ENCODE measurements at regions not wholly inside any gene's neighbourhood (a gene's known extent, or its start where the extent isn't known, plus 50 kb on each side); places are given as distances from the start of the nearest gene placed in this dataset.

DNA sequence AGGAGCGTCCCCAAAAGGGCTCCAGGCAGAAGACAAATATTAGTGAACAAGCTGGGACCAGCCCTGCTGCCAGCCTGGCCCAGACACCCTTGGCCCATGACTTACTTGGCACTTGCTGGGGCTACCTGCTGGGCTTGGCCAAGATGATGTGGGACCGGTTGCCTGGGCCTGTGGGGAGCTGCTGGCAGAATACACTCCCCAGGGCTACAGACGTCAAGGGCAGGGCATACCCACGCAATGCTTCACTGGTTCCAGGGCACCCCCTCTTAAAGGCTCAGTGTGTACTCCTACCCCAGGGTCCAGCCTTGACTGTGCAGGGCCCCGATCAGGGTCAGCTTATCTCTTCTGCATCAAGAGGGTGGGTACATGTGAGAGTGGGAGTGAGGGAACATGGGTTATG is 106.5 kb upstream of the SLC2A1 start:
- no peak for DNase-seq

GRCh38 chr1:43063394-43064219 is 104.9 kb upstream of the SLC2A1 start:
- no peak for DNase-seq

DNA sequence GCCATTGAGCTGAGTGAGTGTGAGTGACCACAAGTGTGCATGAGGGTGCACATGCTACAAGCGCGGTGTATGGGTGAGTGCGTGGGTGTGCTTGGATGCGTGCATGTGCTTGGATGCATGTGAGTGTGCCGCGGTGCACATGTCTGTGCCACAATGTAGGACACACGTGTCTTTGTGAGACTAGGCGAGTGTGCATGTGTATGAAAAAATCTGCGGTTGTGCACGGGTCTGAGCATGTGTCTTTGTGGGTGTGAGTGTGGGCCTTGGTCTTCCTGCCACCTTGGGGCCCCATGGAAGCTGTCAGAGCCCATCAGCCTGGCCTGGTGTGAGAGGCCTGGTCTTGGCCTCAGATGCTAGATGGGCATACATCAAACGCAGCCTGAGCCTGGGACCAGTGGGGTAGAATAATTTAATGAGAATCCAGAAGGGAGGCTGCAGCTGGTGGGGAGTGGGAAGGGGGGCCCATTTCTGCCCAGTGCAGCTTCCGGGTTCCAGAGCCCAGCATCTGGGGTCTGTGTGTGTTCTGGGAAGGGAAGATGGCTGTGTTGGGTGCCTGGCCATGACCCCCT is 103.9 kb upstream of the SLC2A1 start:
- DNase-seq, result no peak

DNA sequence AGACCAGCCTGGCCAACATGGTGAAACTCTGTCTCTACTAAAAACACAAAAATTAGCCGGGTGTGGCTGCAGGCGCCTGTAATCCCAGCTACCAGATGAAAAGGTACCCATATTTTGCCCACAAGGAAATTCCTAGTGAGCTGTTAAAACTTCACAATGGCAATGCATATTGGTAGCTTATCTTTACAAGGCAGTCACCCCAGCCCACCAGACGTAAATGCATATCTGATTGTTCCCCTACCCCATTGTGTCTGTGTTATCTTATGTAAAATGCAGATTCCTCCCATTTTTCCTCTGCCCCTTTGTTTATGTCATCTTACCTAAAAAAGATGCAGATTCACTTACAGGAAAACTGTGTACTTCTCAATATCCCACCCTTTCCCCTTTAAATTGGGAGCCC is 103.1 kb upstream of the SLC2A1 start:
- DNase-seq, result no peak

GRCh38 chr1:43059640-43060574 is 101.2 kb upstream of the SLC2A1 start:
- no peak for DNase-seq

DNA sequence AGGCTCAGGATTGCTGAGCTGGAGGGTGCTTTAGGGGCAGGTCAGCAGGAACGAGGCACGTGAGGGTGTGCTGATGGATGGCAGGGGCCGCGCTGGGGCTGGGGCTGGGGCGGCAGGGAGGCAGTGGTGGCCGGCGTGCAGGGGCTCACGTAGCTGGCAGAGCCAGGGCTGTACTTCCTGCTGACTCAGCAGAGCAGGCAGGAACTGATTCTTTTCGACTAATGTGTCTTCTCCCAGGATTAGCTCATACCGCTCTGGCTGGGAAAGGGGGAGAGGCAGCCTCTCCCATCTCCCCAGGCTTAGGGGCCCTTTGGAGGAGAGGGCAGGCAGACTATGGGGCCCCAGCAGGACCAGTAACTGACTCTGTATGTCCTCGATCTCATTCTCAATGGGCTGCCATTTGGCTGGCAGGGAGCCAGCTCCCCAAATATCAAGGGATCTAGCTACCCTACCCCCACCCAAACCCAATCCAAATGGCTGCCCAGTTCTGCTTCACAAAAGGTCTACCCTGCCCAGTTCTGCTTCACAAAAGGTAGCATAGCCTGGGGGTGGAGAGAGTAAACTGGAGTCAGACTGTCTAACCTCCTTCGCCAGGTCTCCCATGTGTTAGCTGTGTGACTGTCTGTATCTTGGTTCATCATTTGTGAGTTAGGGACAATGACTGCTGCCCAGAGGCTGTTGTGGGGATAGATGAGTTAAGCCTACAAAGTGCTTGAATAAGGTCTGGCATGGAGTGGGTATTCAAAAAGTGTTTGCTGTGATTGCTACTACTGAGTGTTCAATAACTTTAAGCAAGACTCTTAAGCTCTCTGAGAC is 100.1 kb upstream of the SLC2A1 start:
- DNase-seq, result peak in 1 of 5 experiments; percentile 35

GRCh38 chr1:43058056-43058455 is 99.4 kb upstream of the SLC2A1 start:
- no peak for DNase-seq

- no peak for DNase-seq
Observed at GRCh38 chr1:43057567-43057966, 98.9 kb upstream of the SLC2A1 start.

- DNase-seq, result no peak
Observed at GRCh38 chr1:43056981-43057391, 98.3 kb upstream of the SLC2A1 start.

DNA sequence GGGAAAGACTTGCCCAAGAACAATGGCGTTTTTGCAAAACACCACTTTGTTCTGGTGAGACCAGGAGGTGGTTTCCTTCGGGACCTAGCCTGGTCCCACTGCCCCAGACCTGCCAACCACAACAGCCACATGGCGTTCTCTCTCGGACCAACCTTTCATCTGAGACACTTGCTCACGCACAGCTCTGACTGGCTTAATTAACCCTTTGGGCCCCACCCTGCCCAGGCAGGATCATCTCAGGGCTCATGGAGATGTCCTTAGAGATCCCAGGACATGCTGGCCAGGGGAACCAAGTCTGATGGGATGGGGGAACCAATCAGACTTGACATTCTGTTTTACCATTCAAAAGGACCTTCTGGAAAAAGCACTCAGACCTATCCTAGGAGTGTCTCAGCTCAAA is 97.8 kb upstream of the SLC2A1 start:
- DNase-seq, result no peak

GRCh38 chr1:43054961-43055360 is 96.3 kb upstream of the SLC2A1 start:
- DNase-seq, result no peak

- no peak for DNase-seq
Observed at GRCh38 chr1:43052786-43053439, 94.2 kb upstream of the SLC2A1 start.

- DNase-seq, result no peak
Observed at GRCh38 chr1:43052322-43052721, 93.7 kb upstream of the SLC2A1 start.

- DNase-seq, result no peak
Observed at GRCh38 chr1:43049481-43049880, 90.8 kb upstream of the SLC2A1 start.

- DNase-seq, result no peak
Observed at GRCh38 chr1:43048601-43049011, 89.9 kb upstream of the SLC2A1 start.

DNA sequence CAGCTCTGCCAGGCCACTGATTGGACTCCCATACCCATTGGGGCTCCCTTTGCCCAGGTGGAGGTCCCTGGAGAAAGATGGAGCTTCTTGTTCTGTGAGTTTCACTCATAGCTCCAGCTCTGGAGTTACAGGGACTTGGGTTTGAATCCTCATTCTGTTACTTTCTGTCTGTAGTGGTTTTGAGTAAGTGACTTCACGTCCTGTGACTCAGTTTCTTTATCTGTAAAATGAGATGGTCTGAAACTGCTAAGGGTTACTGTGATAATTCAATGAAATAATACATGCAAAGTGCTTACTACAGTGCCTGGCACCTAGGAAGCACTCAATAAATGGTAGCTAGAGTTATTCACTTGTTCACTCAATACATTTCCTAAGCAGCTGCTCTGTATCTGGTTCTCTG is 88.5 kb upstream of the SLC2A1 start:
- no peak for DNase-seq

DNA sequence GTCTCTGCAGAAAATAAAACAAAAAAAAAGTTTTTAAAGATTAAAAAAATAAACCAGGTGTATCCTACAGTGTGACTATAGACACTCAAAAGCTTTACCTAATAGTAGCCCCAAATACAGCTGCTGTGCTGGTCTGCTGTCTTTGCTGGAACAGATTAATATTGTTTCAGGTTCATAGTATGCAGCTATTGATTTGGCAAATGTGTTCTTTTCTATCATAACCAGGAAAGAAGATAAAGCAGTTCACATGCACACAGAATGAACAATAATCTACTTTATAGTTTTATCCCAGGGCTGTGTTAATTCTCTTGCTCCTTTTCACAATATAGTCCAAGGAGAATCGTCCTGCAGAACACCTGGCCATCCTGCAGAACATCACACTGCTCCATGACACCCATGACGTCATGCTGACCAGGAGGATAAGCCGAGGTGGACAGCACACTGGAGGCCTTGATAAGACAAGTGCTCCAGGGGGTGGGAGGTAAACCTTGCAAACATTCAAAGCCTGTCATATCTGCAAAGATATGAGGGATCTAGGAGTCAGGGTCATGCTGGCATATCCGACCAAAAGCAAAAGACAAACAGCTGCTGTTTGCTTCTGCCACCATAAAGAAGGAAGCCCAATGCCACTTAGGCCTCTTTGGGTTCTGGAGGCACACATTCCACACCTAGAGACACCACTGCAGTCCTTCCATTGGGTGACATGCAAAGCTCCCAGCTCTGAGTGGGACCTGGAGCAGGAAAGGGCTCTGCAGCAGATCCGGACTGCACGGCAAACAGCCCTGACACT is 86.1 kb upstream of the SLC2A1 start:
- no peak for DNase-seq

GRCh38 chr1:43043695-43044094 is 85.0 kb upstream of the SLC2A1 start:
- DNase-seq, result no peak

- DNase-seq, result no peak
Observed at GRCh38 chr1:43042773-43043457, 84.2 kb upstream of the SLC2A1 start.

GRCh38 chr1:43042127-43042526 is 83.5 kb upstream of the SLC2A1 start:
- DNase-seq, result no peak

- no peak for DNase-seq
Observed at GRCh38 chr1:43041591-43041990, 82.9 kb upstream of the SLC2A1 start.

Data from T-helper 2 cell (primary cell).